A673 (cell line): ENCODE measurements at regions not wholly inside any gene's neighbourhood (a gene's known extent, or its start where the extent isn't known, plus 50 kb on each side); places are given as distances from the start of the nearest gene placed in this dataset.

Experiments used
- BruUV-seq: library from RNA; stranded (reverse); fragments of 400-500 nt; replicated peaks from 2 replicates; lab custom pipeline; 2021; lab: Mats Ljungman, UMichigan
- CTCF ChIA-PET: fragments of 300-600 bp; sonication (Branson Sonifier 250); formaldehyde crosslinking; loops from one replicate; lab custom pipeline; 2022; ENCODE audit warnings: antibody characterized with exemption; lab: Charles Lee
- POLR2A ChIA-PET: fragments of 300-600 bp; sonication (Branson Sonifier 250); formaldehyde crosslinking; loops from one replicate; lab custom pipeline; 2022; ENCODE audit warnings: antibody characterized with exemption; ENCODE audit not compliant: low non-redundant PET; lab: Charles Lee
- DNase-seq: peaks from one replicate; pipeline ENCODE4 v3.0.0-alpha.2; 2015; ENCODE audit warnings: low spot score
- H3K27ac ChIP-seq: fragments of 200-600 bp; sonication (generic); 2 replicates; pipeline ENCODE4 v1.5.1; 2016; ENCODE audit warnings: mixed run types, low read depth, mild to moderate bottlenecking, mixed read lengths, antibody characterized with exemption, low read length; ENCODE audit not compliant: poor library complexity, severe bottlenecking
- H3K27me3 ChIP-seq: fragments of 200-600 bp; sonication (generic); replicated peaks from 2 replicates; pipeline ENCODE4 v1.6.1; 2017; ENCODE audit warnings: mixed run types, low read depth, mild to moderate bottlenecking, mixed read lengths, antibody characterized with exemption, low read length; ENCODE audit not compliant: insufficient read depth, poor library complexity
- H3K36me3 ChIP-seq: fragments of 200-600 bp; sonication (generic); 2 replicates; pipeline ENCODE4 v1.6.1; 2016; ENCODE audit warnings: mixed run types, mild to moderate bottlenecking, mixed read lengths, antibody characterized with exemption, low read length; ENCODE audit not compliant: insufficient read depth, poor library complexity, severe bottlenecking
- H3K4me1 ChIP-seq: fragments of 200-600 bp; sonication (generic); 2 replicates; pipeline ENCODE4 v1.6.1; 2017; ENCODE audit warnings: mixed run types, mild to moderate bottlenecking, mixed read lengths, antibody characterized with exemption, low read length; ENCODE audit not compliant: insufficient read depth, poor library complexity, severe bottlenecking
- H3K4me3 ChIP-seq: fragments of 200-600 bp; sonication (generic); 2 replicates; pipeline ENCODE4 v1.5.1; 2016; ENCODE audit warnings: low read depth, mixed run types, mild to moderate bottlenecking, mixed read lengths, low read length; ENCODE audit not compliant: poor library complexity, severe bottlenecking
- H3K9me3 ChIP-seq: fragments of 200-600 bp; sonication (generic); 2 replicates; pipeline ENCODE4 v1.6.1; 2016; ENCODE audit warnings: mixed run types, low read depth, mild to moderate bottlenecking, mixed read lengths, antibody characterized with exemption, low read length; ENCODE audit not compliant: poor library complexity, severe bottlenecking
- CTCF ChIP-seq: fragments of 300-800, 200-600 bp; sonication (generic); conservative IDR thresholded peaks from 2 replicates; pipeline ENCODE4 v1.5.1; 2017; ENCODE audit warnings: low read depth, mild to moderate bottlenecking, antibody characterized with exemption, low read length, moderate library complexity, mixed read lengths
- EZH2 ChIP-seq: fragments of 200-600 bp; sonication (generic); IDR thresholded peaks from 2 replicates; pipeline ENCODE4 v1.6.1; 2017; ENCODE audit warnings: borderline replicate concordance, low read depth, mild to moderate bottlenecking, mixed read lengths, antibody characterized with exemption, low read length; ENCODE audit not compliant: poor library complexity, severe bottlenecking
- intact Hi-C: fragments of 100-400 bp; cut with micrococcal nuclease; formaldehyde crosslinking; loops from one replicate; pipeline ENCODE4 v1.10.0; 2022; ENCODE audit not compliant: unreplicated experiment

- TF ChIP-seq CTCF = no peak
- no peak for TF ChIP-seq EZH2
- Histone ChIP-seq H3K9me3 (no peaks in the 10 kb centered on the region), H3K4me3 (no peak overlapping the region), H3K27me3 (no peaks in the 10 kb centered on the region), H3K27ac (no peak overlapping the region), H3K36me3 (no peaks in the 10 kb centered on the region), H3K4me1 (peaks cover 15% of the 10 kb centered on the region)
- POLR2A ChIA-PET = interaction anchor here (0.6 kb wide), 1 partner anchor 178 kb away, joined by 18 read pairs; no protein-coding TSS in a partner anchor
- intact Hi-C loops = no loop called here
- CTCF ChIA-PET = no interaction called here
- BruUV-seq = no TSS peak
- DNase-seq = no peak
Measured at GRCh38 chr10:91341686-91342085, 68.5 kb upstream of the HECTD2 start.

- no peaks in the 10 kb centered on the region for H3K36me3 ChIP-seq
- intact Hi-C loops = no loop called here
- TF ChIP-seq CTCF = no peak
- no peak for TF ChIP-seq EZH2
- H3K9me3 ChIP-seq = no peaks in the 10 kb centered on the region
- no peak overlapping the region for H3K27ac ChIP-seq
- peaks cover 15% of the 10 kb centered on the region for H3K4me1 ChIP-seq
- BruUV-seq = no TSS peak
- H3K4me3 ChIP-seq = no peak overlapping the region
- no peak for DNase-seq
- H3K27me3 ChIP-seq = no peaks in the 10 kb centered on the region
- POLR2A ChIA-PET = no interaction called here
- CTCF ChIA-PET = no interaction called here
Measured at GRCh38 chr10:91343010-91343409, 67.1 kb upstream of the HECTD2 start.

GRCh38 chr10:91344117-91344856 lies 65.9 kb upstream of the HECTD2 start:
- no peaks in the 10 kb centered on the region for H3K36me3 ChIP-seq
- no TSS peak for BruUV-seq
- no peak overlapping the region for H3K27ac ChIP-seq
- POLR2A ChIA-PET = no interaction called here
- DNase-seq = no peak
- CTCF ChIA-PET = no interaction called here
- intact Hi-C loops = no loop called here
- no peaks in the 10 kb centered on the region for H3K27me3 ChIP-seq
- no peak overlapping the region for H3K4me3 ChIP-seq
- TF ChIP-seq EZH2 (no peak), CTCF (no peak)
- H3K9me3 ChIP-seq = no peaks in the 10 kb centered on the region
- peaks cover 15% of the 10 kb centered on the region for H3K4me1 ChIP-seq
